Esophagus squamous epithelium (tissue), 5 donors: ENCODE measurements at regions not wholly inside any gene's neighbourhood (a gene's known extent, or its start where the extent isn't known, plus 50 kb on each side); places are given as distances from the start of the nearest gene placed in this dataset.

Source experiments
- DNase-seq: peaks from one replicate; lab custom pipeline; 2025; lab: John Stamatoyannopoulos, UW
- H3K27ac ChIP-seq, 4 donors: fragments of 200-600 bp; sonication (generic); one replicate each; pipeline ENCODE4 v1.5.1; 2016 to 2019; ENCODE audit warnings: mild to moderate bottlenecking in 1 of 4
- H3K27me3 ChIP-seq, 4 donors: fragments of 200-600 bp; sonication (generic); 1 replicate in 3 of 4; 2 replicates in 1 of 4; pipeline versions ENCODE4 v1.5.1 to v1.6.0; 2017 to 2021; ENCODE audit warnings: antibody characterized with exemption in 1 of 4
- H3K36me3 ChIP-seq, 3 donors: fragments of 200-600 bp; sonication (generic); one replicate each; pipeline ENCODE4 v1.5.1; 2016 to 2019
- H3K4me1 ChIP-seq, 3 donors: fragments of 200-600 bp; sonication (generic); one replicate each; pipeline ENCODE4 v1.5.1; 2017 to 2019
- H3K4me3 ChIP-seq, 4 donors: fragments of 200-600 bp; sonication (generic); 1 replicate in 3 of 4; 2 replicates in 1 of 4; pipeline ENCODE4 v1.5.1; 2016 to 2019; ENCODE audit warnings: mild to moderate bottlenecking in 2 of 4, moderate library complexity in 1 of 4
- H3K9me3 ChIP-seq, 3 donors: fragments of 200-600 bp; sonication (generic); one replicate each; pipeline ENCODE4 v1.5.1; 2016 to 2019
- CTCF ChIP-seq, 6 experiments: fragments of 450-650 bp in 4 of 6; fragments of 200-600 bp in 2 of 6; sonication (generic) in 2 of 6; IDR thresholded peaks; one replicate each; pipeline ENCODE4 v1.5.1; 2016 to 2019; ENCODE audit warnings: antibody characterized with exemption in 6 of 6, mild to moderate bottlenecking in 4 of 6, moderate library complexity in 4 of 6
- POLR2A ChIP-seq, 4 donors: fragments of 450-650 bp; IDR thresholded peaks; one replicate each; pipeline ENCODE4 v1.6.1; 2017; ENCODE audit warnings: antibody characterized with exemption in 4 of 4, mild to moderate bottlenecking in 4 of 4, moderate library complexity in 3 of 4
- WGBS, 2 donors: methylation state at CpG; one replicate each; pipeline ENCODE4 v1.1.5; 2018; 5-methylcytosine and 5-hydroxymethylcytosine counted together
- intact Hi-C: fragments of 100-400 bp; cut with DNase I; formaldehyde crosslinking; loops from one replicate; pipeline ENCODE4 v1.15.0; 2022
- donor health status: DM: yes; HTN: yes; CAD: no.

- Histone ChIP-seq H3K36me3 (no peaks in the 10 kb centered on the region), H3K4me3 (no peak overlapping the region), H3K27me3 (no peaks in the 10 kb centered on the region), H3K4me1 (no peaks in the 10 kb centered on the region), H3K27ac (no peak overlapping the region), H3K9me3 (peaks cover 0 to 5% (median 0%) of the 10 kb centered on the region in 3 donors)
- DNase-seq: no peak
- TF ChIP-seq POLR2A (IDR thresholded peaks at IDR 0.05): no peak
- no peak for TF ChIP-seq CTCF (IDR thresholded peaks at IDR 0.05)
- intact Hi-C loops: no loop called here
These were observed 233.6 kb upstream of the MAP3K7 start for GRCh38 chr6:90820436-90820835.

GRCh38 chr6:90819483-90819882 is 232.6 kb upstream of the MAP3K7 start:
- TF ChIP-seq CTCF (IDR thresholded peaks at IDR 0.05): no peak
- no peak for TF ChIP-seq POLR2A (IDR thresholded peaks at IDR 0.05)
- no peak for DNase-seq
- intact Hi-C loops: no loop called here
- peaks cover 0 to 6% (median 0%) of the 10 kb centered on the region in 3 donors for H3K9me3 ChIP-seq
- no peaks in the 10 kb centered on the region for H3K4me1 ChIP-seq
- H3K27ac ChIP-seq: no peak overlapping the region
- no peaks in the 10 kb centered on the region for H3K36me3 ChIP-seq
- WGBS, 2 donors: 75 to 87% methylated on average over 4 of the region's 4 CpGs
- no peaks in the 10 kb centered on the region for H3K27me3 ChIP-seq
- no peak overlapping the region for H3K4me3 ChIP-seq

- intact Hi-C loops: no loop called here
- Histone ChIP-seq H3K27me3 (no peaks in the 10 kb centered on the region), H3K9me3 (peaks cover 0 to 7% (median 0%) of the 10 kb centered on the region in 3 donors), H3K4me1 (no peaks in the 10 kb centered on the region), H3K27ac (no peak overlapping the region), H3K4me3 (no peak overlapping the region), H3K36me3 (no peaks in the 10 kb centered on the region)
- DNase-seq: no peak
- TF ChIP-seq POLR2A (IDR thresholded peaks at IDR 0.05) (no peak), CTCF (IDR thresholded peaks at IDR 0.05) (no peak)
These were observed 231.3 kb upstream of the MAP3K7 start for GRCh38 chr6:90818163-90818562.

DNA sequence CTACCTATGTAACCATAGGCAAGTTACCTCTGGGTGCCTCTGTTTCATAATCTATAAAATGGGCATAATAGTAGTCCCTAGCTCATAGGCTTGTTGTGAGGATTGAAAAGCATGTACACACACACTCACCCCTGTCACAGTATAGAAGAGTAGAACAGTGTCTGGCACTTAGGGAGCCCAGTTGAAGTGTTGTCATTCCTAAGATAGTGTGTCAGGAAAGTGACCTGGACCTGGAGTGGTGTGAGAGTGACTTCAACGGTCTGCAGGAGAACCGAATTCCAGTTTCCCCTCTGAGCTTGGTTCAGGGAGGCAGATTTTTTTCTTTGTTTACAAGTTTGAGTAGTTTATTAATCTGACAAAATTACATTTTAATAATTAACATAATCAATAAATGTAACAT is 229.9 kb upstream of the MAP3K7 start:
- intact Hi-C loops: no loop called here
- Histone ChIP-seq H3K27ac (no peak overlapping the region), H3K4me3 (no peak overlapping the region), H3K27me3 (no peaks in the 10 kb centered on the region), H3K9me3 (peaks cover 0 to 7% (median 0%) of the 10 kb centered on the region in 3 donors), H3K4me1 (no peaks in the 10 kb centered on the region), H3K36me3 (no peaks in the 10 kb centered on the region)
- no peak for DNase-seq
- 83 to 84% methylated on average over 2 of the region's 2 CpGs for WGBS, 2 donors
- TF ChIP-seq CTCF (IDR thresholded peaks at IDR 0.05) (no peak), POLR2A (IDR thresholded peaks at IDR 0.05) (no peak)

- Histone ChIP-seq H3K4me3 (no peak overlapping the region), H3K9me3 (peaks cover 0 to 7% (median 0%) of the 10 kb centered on the region in 3 donors), H3K4me1 (no peaks in the 10 kb centered on the region), H3K27me3 (no peaks in the 10 kb centered on the region), H3K27ac (no peak overlapping the region), H3K36me3 (no peaks in the 10 kb centered on the region)
- DNase-seq: no peak
- no peak for TF ChIP-seq CTCF (IDR thresholded peaks at IDR 0.05)
- no peak for TF ChIP-seq POLR2A (IDR thresholded peaks at IDR 0.05)
- intact Hi-C loops: no loop called here
- 64 to 67% methylated on average over 11 of the region's 11 CpGs for WGBS, 2 donors
These were observed 224.8 kb upstream of the MAP3K7 start for GRCh38 chr6:90811596-90812226.
